Naive thymus-derived CD8-positive, alpha-beta T cell (primary cell): ENCODE measurements at regions not wholly inside any gene's neighbourhood (a gene's known extent, or its start where the extent isn't known, plus 50 kb on each side); places are given as distances from the start of the nearest gene placed in this dataset.
"Not testable (repeated sequence)": the region's sequence is repeated elsewhere in the genome, so short reads cannot be mapped to it uniquely, and the experiment has no call there.

Experiments
- ATAC-seq, 2 donors: fragments of 150-1000 bp; cut with Tn5 transposase in 1 of 2; sonication (Bioruptor Pico), chemical (Tn5 transposase) in 1 of 2; 1 replicate in 1 of 2; 2 replicates in 1 of 2; pipeline ENCODE4 v1.10.0; 2021; ENCODE audit warnings: mild to moderate bottlenecking in 2 of 2, moderate library complexity in 2 of 2
- POLR2A ChIA-PET: fragments of 350-600 bp; sonication (Branson Sonifier 250); formaldehyde crosslinking; loops from one replicate; lab custom pipeline; 2021; ENCODE audit warnings: antibody characterized with exemption; lab: Charles Lee
- DNase-seq, 10 donors: peaks; one replicate each; pipeline versions ENCODE4 v3.0.0 to v3.0.0-alpha.2; 2020 to 2022
- H3K27ac Mint-ChIP-seq, 10 donors: one replicate each; pipeline ENCODE4 v1.8.0; 2020 to 2022; ENCODE audit warnings: mild to moderate bottlenecking in 10 of 10, mixed read lengths in 10 of 10, moderate library complexity in 4 of 10, inconsistent platforms in 1 of 10
- H3K27me3 Mint-ChIP-seq, 5 donors: one replicate each; pipeline ENCODE4 v1.8.0; 2021 to 2022; ENCODE audit warnings: mixed read lengths in 5 of 5
- H3K36me3 Mint-ChIP-seq, 3 donors: one replicate each; pipeline ENCODE4 v1.8.0; 2020 to 2022; ENCODE audit warnings: mixed read lengths in 3 of 3, mild to moderate bottlenecking in 2 of 3, inconsistent platforms in 1 of 3
- H3K4me1 Mint-ChIP-seq, 4 donors: one replicate each; pipeline ENCODE4 v1.8.0; 2021 to 2022; ENCODE audit warnings: mixed read lengths in 4 of 4
- H3K4me3 Mint-ChIP-seq, 10 donors: one replicate each; pipeline ENCODE4 v1.8.0; 2020 to 2022; ENCODE audit warnings: mild to moderate bottlenecking in 10 of 10, mixed read lengths in 10 of 10, moderate library complexity in 6 of 10, inconsistent platforms in 1 of 10
- H3K9me3 Mint-ChIP-seq, 9 donors: one replicate each; pipeline ENCODE4 v1.8.0; 2020 to 2022; ENCODE audit warnings: mixed read lengths in 9 of 9, mild to moderate bottlenecking in 3 of 9, inconsistent platforms in 1 of 9, moderate library complexity in 1 of 9

GRCh38 chr1:238399558-238399957, 508.8 kb upstream of the ZP4 start:
- ATAC-seq (no peak), DNase-seq (no peak)
- POLR2A ChIA-PET, result no interaction called here
- Mint-ChIP-seq H3K27ac (no peak overlapping the region), H3K9me3 (peaks cover 0 to 5% (median 0%) of the 10 kb centered on the region in 9 donors), H3K36me3 (no peaks in the 10 kb centered on the region), H3K4me1 (no peaks in the 10 kb centered on the region), H3K27me3 (no peaks in the 10 kb centered on the region), H3K4me3 (no peak overlapping the region)

GRCh38 chr1:238396140-238396539, 505.4 kb upstream of the ZP4 start:
- Mint-ChIP-seq H3K4me3 (no peak overlapping the region), H3K9me3 (peaks cover 0 to 5% (median 0%) of the 10 kb centered on the region in 9 donors), H3K27me3 (no peaks in the 10 kb centered on the region), H3K27ac (no peak overlapping the region), H3K36me3 (no peaks in the 10 kb centered on the region), H3K4me1 (no peaks in the 10 kb centered on the region)
- POLR2A ChIA-PET, result no interaction called here
- DNase-seq (no peak), ATAC-seq (no peak)

GRCh38 chr1:238384381-238384780, 493.7 kb upstream of the ZP4 start:
- Mint-ChIP-seq H3K9me3 (peaks cover 0 to 10% (median 4%) of the 10 kb centered on the region in 9 donors), H3K27me3 (no peaks in the 10 kb centered on the region), H3K27ac (no peak overlapping the region), H3K36me3 (no peaks in the 10 kb centered on the region), H3K4me1 (peaks cover 0 to 2% (median 0%) of the 10 kb centered on the region in 4 donors), H3K4me3 (no peak overlapping the region)
- POLR2A ChIA-PET, result no interaction called here
- ATAC-seq (no peak), DNase-seq (no peak)

GRCh38 chr1:238380167-238380566, 489.4 kb upstream of the ZP4 start:
- DNase-seq (no peak), ATAC-seq (no peak)
- Mint-ChIP-seq H3K27ac (no peak overlapping the region), H3K4me1 (peaks cover 0 to 2% (median 0%) of the 10 kb centered on the region in 4 donors), H3K4me3 (no peak overlapping the region), H3K9me3 (peaks cover 0 to 20% (median 9%) of the 10 kb centered on the region in 9 donors), H3K27me3 (no peaks in the 10 kb centered on the region), H3K36me3 (no peaks in the 10 kb centered on the region)
- POLR2A ChIA-PET, result no interaction called here

- POLR2A ChIA-PET, H3K27me3 Mint-ChIP-seq, H3K27ac Mint-ChIP-seq, ATAC-seq, H3K4me1 Mint-ChIP-seq, H3K4me3 Mint-ChIP-seq, DNase-seq, H3K36me3 Mint-ChIP-seq: not testable (repeated sequence)
- peaks cover 0 to 22% (median 10%) of the 10 kb centered on the region in 9 donors for H3K9me3 Mint-ChIP-seq
Measured at GRCh38 chr1:238379446-238379845, 488.7 kb upstream of the ZP4 start.

- H3K4me3 Mint-ChIP-seq, result no peak overlapping the region
- H3K27me3 Mint-ChIP-seq, result no peaks in the 10 kb centered on the region
- DNase-seq (no peak), ATAC-seq (no peak)
- no peaks in the 10 kb centered on the region for H3K36me3 Mint-ChIP-seq
- no peak overlapping the region for H3K27ac Mint-ChIP-seq
- H3K9me3 Mint-ChIP-seq, result peaks cover 0 to 17% (median 4%) of the 10 kb centered on the region in 9 donors
- no peaks in the 10 kb centered on the region for H3K4me1 Mint-ChIP-seq
- POLR2A ChIA-PET, result no interaction called here
Measured at GRCh38 chr1:238377280-238377919, 486.7 kb upstream of the ZP4 start.

- Mint-ChIP-seq H3K9me3 (peaks cover 2 to 31% (median 10%) of the 10 kb centered on the region in 9 donors), H3K27me3 (peaks cover 0 to 5% (median 0%) of the 10 kb centered on the region in 5 donors), H3K36me3 (no peaks in the 10 kb centered on the region), H3K4me3 (no peak overlapping the region), H3K27ac (no peak overlapping the region), H3K4me1 (no peaks in the 10 kb centered on the region)
- no peak for DNase-seq
- no peak for ATAC-seq
- POLR2A ChIA-PET, result no interaction called here
Measured at GRCh38 chr1:238370599-238370998, 479.9 kb upstream of the ZP4 start.

- H3K4me1 Mint-ChIP-seq, result no peaks in the 10 kb centered on the region
- no peak for ATAC-seq
- no peaks in the 10 kb centered on the region for H3K36me3 Mint-ChIP-seq
- H3K9me3 Mint-ChIP-seq, result peaks cover 0 to 16% (median 6%) of the 10 kb centered on the region in 9 donors
- POLR2A ChIA-PET, result no interaction called here
- no peak overlapping the region for H3K4me3 Mint-ChIP-seq
- no peak for DNase-seq
- no peak overlapping the region for H3K27ac Mint-ChIP-seq
- H3K27me3 Mint-ChIP-seq, result no peaks in the 10 kb centered on the region
Measured at GRCh38 chr1:238364214-238364892, 473.6 kb upstream of the ZP4 start.

- DNase-seq (no peak), ATAC-seq (no peak)
- Mint-ChIP-seq H3K9me3 (peaks cover 0 to 10% (median 5%) of the 10 kb centered on the region in 9 donors), H3K27me3 (no peaks in the 10 kb centered on the region), H3K36me3 (no peaks in the 10 kb centered on the region), H3K4me3 (no peak overlapping the region), H3K4me1 (no peaks in the 10 kb centered on the region), H3K27ac (no peak overlapping the region)
- POLR2A ChIA-PET, result no interaction called here
Measured at GRCh38 chr1:238360474-238360873, 469.8 kb upstream of the ZP4 start.

GRCh38 chr1:238350471-238350870, 459.7 kb upstream of the ZP4 start:
- H3K27ac Mint-ChIP-seq, result no peak overlapping the region
- H3K4me1 Mint-ChIP-seq, result peaks cover 0 to 1% (median 0%) of the 10 kb centered on the region in 4 donors
- POLR2A ChIA-PET, result no interaction called here
- no peaks in the 10 kb centered on the region for H3K27me3 Mint-ChIP-seq
- H3K4me3 Mint-ChIP-seq, result no peak overlapping the region
- DNase-seq (no peak), ATAC-seq (no peak)
- H3K36me3 Mint-ChIP-seq, result no peaks in the 10 kb centered on the region
- peaks cover 0 to 20% (median 10%) of the 10 kb centered on the region in 9 donors for H3K9me3 Mint-ChIP-seq

- DNase-seq (no peak), ATAC-seq (no peak)
- H3K4me3 Mint-ChIP-seq, result no peak overlapping the region
- no peaks in the 10 kb centered on the region for H3K36me3 Mint-ChIP-seq
- H3K9me3 Mint-ChIP-seq, result peaks cover 0 to 20% (median 4%) of the 10 kb centered on the region in 9 donors
- peaks cover 0 to 1% (median 0%) of the 10 kb centered on the region in 4 donors for H3K4me1 Mint-ChIP-seq
- no peaks in the 10 kb centered on the region for H3K27me3 Mint-ChIP-seq
- H3K27ac Mint-ChIP-seq, result no peak overlapping the region
- POLR2A ChIA-PET, result no interaction called here
Measured at GRCh38 chr1:238346340-238346739, 455.6 kb upstream of the ZP4 start.

- Mint-ChIP-seq H3K4me3 (no peak overlapping the region), H3K27ac (no peak overlapping the region), H3K27me3 (no peaks in the 10 kb centered on the region), H3K4me1 (peaks cover 0 to 1% (median 0%) of the 10 kb centered on the region in 4 donors), H3K9me3 (peaks cover 0 to 18% (median 4%) of the 10 kb centered on the region in 9 donors), H3K36me3 (no peaks in the 10 kb centered on the region)
- POLR2A ChIA-PET, result no interaction called here
- ATAC-seq, result no peak
- DNase-seq, result no peak
Measured at GRCh38 chr1:238345837-238346236, 455.1 kb upstream of the ZP4 start.

GRCh38 chr1:238343852-238344251, 453.1 kb upstream of the ZP4 start:
- Mint-ChIP-seq H3K36me3 (no peaks in the 10 kb centered on the region), H3K4me1 (no peaks in the 10 kb centered on the region), H3K4me3 (no peak overlapping the region), H3K27me3 (no peaks in the 10 kb centered on the region), H3K27ac (no peak overlapping the region), H3K9me3 (peaks cover 2 to 30% (median 7%) of the 10 kb centered on the region in 9 donors)
- ATAC-seq (no peak), DNase-seq (no peak)
- POLR2A ChIA-PET, result no interaction called here
